ENCODE measurements at regions not wholly inside any gene's neighbourhood (a gene's known extent, or its start where the extent isn't known, plus 50 kb on each side); places are given as distances from the start of the nearest gene placed in this dataset.

- no peak overlapping the region for H2AFZ ChIP-seq (ENCODE audit: low read length)
- ChIA-PET POLR2A (ENCODE audit: unreplicated experiment) (no interaction called here), CTCF (no interaction called here)
- no peaks in the 10 kb centered on the region for H4K20me1 ChIP-seq (ENCODE audit: low read length)
- no peak for ATAC-seq
- H3K79me2 ChIP-seq (ENCODE audit: low read length) = no peaks in the 10 kb centered on the region
- DNase-seq = no peak
- intact Hi-C loops (cut with micrococcal nuclease) = no loop called here
- H3K4me1 ChIP-seq (ENCODE audit: insufficient read depth, low read length) = no peaks in the 10 kb centered on the region
- H3K9ac ChIP-seq (ENCODE audit: low read length) = no peak overlapping the region
- no peaks in the 10 kb centered on the region for H3K27me3 ChIP-seq (ENCODE audit: low read length)
- H3K9me3 ChIP-seq (ENCODE audit: low read length) = no peaks in the 10 kb centered on the region
- H3K36me3 ChIP-seq (ENCODE audit: low read depth, low read length) = no peaks in the 10 kb centered on the region
- BruUV-seq (replicated peaks) = no TSS peak
- no peak for TF ChIP-seq CTCF (conservative IDR thresholded peaks at IDR 0.05; ENCODE audit: low read depth, low read length)
- no peak for TF ChIP-seq EZH2phosphoT487 (IDR thresholded peaks at IDR 0.05; ENCODE audit: borderline replicate concordance, low read length)
- TF ChIP-seq EZH2 (IDR thresholded peaks at IDR 0.05; ENCODE audit: low read length, unreplicated experiment) = no peak
- H3K4me2 ChIP-seq (ENCODE audit: low read length) = no peak overlapping the region
- no peak overlapping the region for H3K27ac ChIP-seq (ENCODE audit: low read length)
- no peaks in the 10 kb centered on the region for H3F3A ChIP-seq (ENCODE audit: low read length, unreplicated experiment)
- no peak overlapping the region for H3K4me3 ChIP-seq (ENCODE audit: low read length)
- H3K9me2 ChIP-seq (replicated peaks; ENCODE audit: low read length) = no peaks in the 10 kb centered on the region
Observed at GRCh38 chr5:124801551-124801950, 55.1 kb upstream of the ZNF608 start.

- H3K27ac ChIP-seq (ENCODE audit: low read length) = no peak overlapping the region
Observed at GRCh38 chr5:124803617-124804323, 57.3 kb upstream of the ZNF608 start.

More at GRCh38 chr5:124803617-124804323, 57.3 kb upstream of the ZNF608 start:
- CTCF ChIA-PET = no interaction called here
- Histone ChIP-seq H4K20me1 (ENCODE audit: low read length) (no peaks in the 10 kb centered on the region), H3K4me2 (ENCODE audit: low read length) (no peak overlapping the region), H3K27me3 (ENCODE audit: low read length) (no peaks in the 10 kb centered on the region), H2AFZ (ENCODE audit: low read length) (no peak overlapping the region), H3K36me3 (ENCODE audit: low read depth, low read length) (no peaks in the 10 kb centered on the region), H3K4me1 (ENCODE audit: insufficient read depth, low read length) (no peaks in the 10 kb centered on the region), H3K79me2 (ENCODE audit: low read length) (no peaks in the 10 kb centered on the region), H3K9ac (ENCODE audit: low read length) (no peak overlapping the region), H3K4me3 (ENCODE audit: low read length) (no peak overlapping the region), H3K9me3 (ENCODE audit: low read length) (no peaks in the 10 kb centered on the region), H3K9me2 (replicated peaks; ENCODE audit: low read length) (no peaks in the 10 kb centered on the region), H3F3A (ENCODE audit: low read length, unreplicated experiment) (no peaks in the 10 kb centered on the region)
- ATAC-seq (no peak), DNase-seq (no peak)
- TF ChIP-seq EZH2 (IDR thresholded peaks at IDR 0.05; ENCODE audit: low read length, unreplicated experiment) (no peak), EZH2phosphoT487 (IDR thresholded peaks at IDR 0.05; ENCODE audit: borderline replicate concordance, low read length) (no peak), CTCF (conservative IDR thresholded peaks at IDR 0.05; ENCODE audit: low read depth, low read length) (no peak)
- no TSS peak for BruUV-seq (replicated peaks)
- intact Hi-C loops (cut with micrococcal nuclease) = no loop called here
- POLR2A ChIA-PET (ENCODE audit: unreplicated experiment) = no interaction called here
